Lower leg skin (tissue), 4 donors: ENCODE measurements at regions not wholly inside any gene's neighbourhood (a gene's known extent, or its start where the extent isn't known, plus 50 kb on each side); places are given as distances from the start of the nearest gene placed in this dataset.

Experiments used
- DNase-seq, 2 donors: peaks; one replicate each; pipeline ENCODE4 v3.0.0-alpha.2; 2019; ENCODE audit warnings: low spot score in 2 of 2
- H3K4me3 ChIP-seq: fragments of 200-600 bp; sonication (generic); 2 replicates; pipeline ENCODE4 v1.5.1; 2017; ENCODE audit warnings: mild to moderate bottlenecking, low read depth; ENCODE audit not compliant: poor library complexity, severe bottlenecking
- POLR2A ChIP-seq, 2 donors: fragments of 450-650 bp; IDR thresholded peaks; one replicate each; pipeline ENCODE4 v1.6.1; 2016 to 2017; ENCODE audit warnings: antibody characterized with exemption in 2 of 2, mild to moderate bottlenecking in 1 of 2, moderate library complexity in 1 of 2
- WGBS, 2 donors: methylation state at CpG; one replicate each; pipeline ENCODE4 v1.1.5; 2018; 5-methylcytosine and 5-hydroxymethylcytosine counted together
- intact Hi-C: fragments of 100-400 bp; cut with DNase I; formaldehyde crosslinking; loops from one replicate; pipeline ENCODE4 v1.15.0; 2023; ENCODE audit warnings: low total_unique reads
- TF ChIP-seq, protein P1 (sequence below), 3 donors: fragments of 450-650 bp; IDR thresholded peaks; one replicate each; pipeline ENCODE4 v1.5.1; 2016; ENCODE audit warnings: antibody characterized with exemption in 3 of 3, mild to moderate bottlenecking in 3 of 3, moderate library complexity in 2 of 3

- no peak for TF ChIP-seq POLR2A (IDR thresholded peaks at IDR 0.05)
- TF ChIP-seq, protein P1, sequence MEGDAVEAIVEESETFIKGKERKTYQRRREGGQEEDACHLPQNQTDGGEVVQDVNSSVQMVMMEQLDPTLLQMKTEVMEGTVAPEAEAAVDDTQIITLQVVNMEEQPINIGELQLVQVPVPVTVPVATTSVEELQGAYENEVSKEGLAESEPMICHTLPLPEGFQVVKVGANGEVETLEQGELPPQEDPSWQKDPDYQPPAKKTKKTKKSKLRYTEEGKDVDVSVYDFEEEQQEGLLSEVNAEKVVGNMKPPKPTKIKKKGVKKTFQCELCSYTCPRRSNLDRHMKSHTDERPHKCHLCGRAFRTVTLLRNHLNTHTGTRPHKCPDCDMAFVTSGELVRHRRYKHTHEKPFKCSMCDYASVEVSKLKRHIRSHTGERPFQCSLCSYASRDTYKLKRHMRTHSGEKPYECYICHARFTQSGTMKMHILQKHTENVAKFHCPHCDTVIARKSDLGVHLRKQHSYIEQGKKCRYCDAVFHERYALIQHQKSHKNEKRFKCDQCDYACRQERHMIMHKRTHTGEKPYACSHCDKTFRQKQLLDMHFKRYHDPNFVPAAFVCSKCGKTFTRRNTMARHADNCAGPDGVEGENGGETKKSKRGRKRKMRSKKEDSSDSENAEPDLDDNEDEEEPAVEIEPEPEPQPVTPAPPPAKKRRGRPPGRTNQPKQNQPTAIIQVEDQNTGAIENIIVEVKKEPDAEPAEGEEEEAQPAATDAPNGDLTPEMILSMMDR (IDR thresholded peaks at IDR 0.05) = no peak
- intact Hi-C loops = no loop called here
- no peak overlapping the region for H3K4me3 ChIP-seq
- WGBS, 2 donors = 40 to 41% methylated on average over 8 of the region's 8 CpGs
- peak; percentile 95 to 97 for DNase-seq
Observed at GRCh38 chr14:75340921-75341320, 62.3 kb downstream of the FOS start.

DNA sequence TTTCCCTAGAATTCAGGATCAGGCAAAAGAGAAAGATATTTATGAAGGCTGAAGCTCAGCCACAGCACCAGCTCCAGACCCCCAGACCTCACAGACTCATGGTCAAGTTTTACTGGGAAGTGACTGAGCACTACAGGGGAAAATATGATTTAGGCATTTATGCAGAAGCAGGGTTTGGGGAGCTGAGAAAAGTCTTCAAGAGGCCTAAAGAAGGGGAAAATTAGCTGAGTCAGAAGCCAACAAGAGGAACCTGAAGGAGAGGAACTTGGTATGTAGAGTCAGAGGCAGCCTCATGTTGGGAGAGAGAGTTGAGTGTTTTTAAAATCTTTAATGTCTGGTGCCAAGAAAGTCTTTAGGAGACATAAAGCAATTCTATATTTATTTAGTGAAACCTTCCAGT lies 63.0 kb downstream of the FOS start:
- TF ChIP-seq, protein P1 (IDR thresholded peaks at IDR 0.05) = no peak
- DNase-seq = no peak
- no peak overlapping the region for H3K4me3 ChIP-seq
- intact Hi-C loops = no loop called here

GRCh38 chr14:75342762-75343599 lies 64.4 kb downstream of the FOS start:
- no peak for DNase-seq
- H3K4me3 ChIP-seq = no peak overlapping the region
- intact Hi-C loops = no loop called here
- 75 to 81% methylated on average over 4 of the region's 4 CpGs for WGBS, 2 donors
- no peak for TF ChIP-seq POLR2A (IDR thresholded peaks at IDR 0.05)
- TF ChIP-seq, protein P1 (IDR thresholded peaks at IDR 0.05) = no peak

DNA sequence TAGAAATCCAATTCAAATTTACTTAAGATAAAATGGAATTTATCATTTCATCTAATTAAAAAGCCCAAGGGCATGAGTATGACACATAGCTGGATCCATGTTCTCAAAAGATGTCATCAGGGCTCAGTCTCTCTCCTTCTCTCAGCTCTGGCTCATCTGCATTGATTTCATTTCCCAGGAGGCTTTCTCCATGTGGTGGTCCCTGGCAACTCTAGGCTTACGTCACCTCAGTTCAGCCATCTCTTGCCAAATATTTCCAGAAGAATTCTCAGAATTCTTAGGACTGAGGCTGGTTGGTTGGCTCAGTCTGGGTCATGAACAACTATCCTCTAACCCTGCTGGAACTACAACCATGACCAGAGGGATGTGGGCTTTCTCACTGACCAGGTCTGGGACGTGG lies 65.3 kb downstream of the FOS start:
- 60 to 71% methylated on average over 2 of the region's 2 CpGs for WGBS, 2 donors

GRCh38 chr14:75344411-75344810 lies 65.8 kb downstream of the FOS start:
- DNase-seq = no peak
- intact Hi-C loops = no loop called here
- no peak for TF ChIP-seq POLR2A (IDR thresholded peaks at IDR 0.05)
- TF ChIP-seq, protein P1 (IDR thresholded peaks at IDR 0.05) = no peak
- WGBS, 2 donors = 75 to 83% methylated on average over 2 of the region's 2 CpGs
- H3K4me3 ChIP-seq = no peak overlapping the region

More for the DNA sequence above, 65.3 kb downstream of the FOS start:
- intact Hi-C loops = no loop called here
- TF ChIP-seq POLR2A (IDR thresholded peaks at IDR 0.05) = no peak
- TF ChIP-seq, protein P1 (IDR thresholded peaks at IDR 0.05) = no peak
- no peak for DNase-seq
- H3K4me3 ChIP-seq = no peak overlapping the region
